GM19452 (cell line): ENCODE measurements at regions not wholly inside any gene's neighbourhood (a gene's known extent, or its start where the extent isn't known, plus 50 kb on each side); places are given as distances from the start of the nearest gene placed in this dataset.

Source experiments
- ATAC-seq: cut with Tn5 transposase; IDR thresholded peaks from one replicate; pipeline ENCODE4 v1.9.1; 2021; ENCODE audit not compliant: unreplicated experiment

DNA sequence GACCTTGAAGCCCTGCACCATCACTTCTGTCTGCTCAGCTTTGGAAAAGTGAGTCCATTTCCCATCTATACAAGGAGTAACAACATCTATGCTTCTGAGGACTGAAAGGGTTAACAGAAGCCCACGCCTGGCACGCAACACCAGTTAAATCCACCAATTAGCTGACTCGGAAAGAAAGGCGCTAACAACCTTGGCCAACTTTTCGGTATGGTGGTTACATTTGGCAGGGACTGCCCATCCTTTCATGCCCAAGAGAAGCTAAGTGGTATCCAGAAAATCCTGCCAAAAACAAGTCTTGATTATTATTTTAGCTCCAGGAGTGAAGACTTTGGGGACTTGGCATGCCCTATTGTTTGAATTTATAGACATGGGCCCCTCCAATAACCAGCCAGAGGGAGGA lies 202.3 kb upstream of the RPL38 start:
- ATAC-seq: no peak

DNA sequence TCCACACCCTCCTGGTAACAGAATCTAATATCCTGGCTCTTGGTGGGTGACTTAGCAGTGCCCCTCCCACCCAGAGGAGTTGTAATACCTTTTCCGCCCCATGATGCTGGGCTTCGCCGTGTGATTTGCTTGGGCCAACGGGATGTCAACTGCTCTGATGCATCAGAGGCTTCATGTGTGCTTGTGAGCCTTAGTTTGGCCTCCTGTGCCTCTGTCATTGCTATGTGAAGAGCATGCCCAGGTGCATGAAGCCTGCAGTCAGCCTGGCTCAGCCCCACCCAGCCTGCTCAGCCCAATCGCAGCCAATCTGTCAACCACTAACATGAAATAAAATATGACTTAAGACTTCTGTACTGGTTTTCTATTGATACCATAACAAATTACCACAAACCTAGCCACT lies 201.2 kb upstream of the RPL38 start:
- no peak for ATAC-seq

DNA sequence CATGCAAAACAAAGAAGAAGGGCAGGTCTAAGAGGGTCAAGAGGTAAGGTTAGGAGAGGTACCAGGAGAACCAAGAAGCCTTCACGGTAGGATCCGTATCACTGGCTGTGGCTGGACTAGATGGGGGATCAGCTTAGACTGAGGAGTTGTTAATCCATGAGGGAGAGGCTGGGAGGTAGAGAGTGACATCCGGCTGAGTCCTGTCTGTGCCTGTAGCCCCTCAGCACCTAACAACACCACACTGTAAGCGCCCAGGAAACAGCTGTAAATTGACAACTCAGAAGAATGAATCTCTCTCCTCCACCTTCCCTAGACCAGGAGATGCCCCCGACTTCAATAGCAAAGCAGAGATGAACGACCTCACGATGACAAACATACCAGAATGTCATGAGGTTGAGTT lies 199.4 kb upstream of the RPL38 start:
- no peak for ATAC-seq

DNA sequence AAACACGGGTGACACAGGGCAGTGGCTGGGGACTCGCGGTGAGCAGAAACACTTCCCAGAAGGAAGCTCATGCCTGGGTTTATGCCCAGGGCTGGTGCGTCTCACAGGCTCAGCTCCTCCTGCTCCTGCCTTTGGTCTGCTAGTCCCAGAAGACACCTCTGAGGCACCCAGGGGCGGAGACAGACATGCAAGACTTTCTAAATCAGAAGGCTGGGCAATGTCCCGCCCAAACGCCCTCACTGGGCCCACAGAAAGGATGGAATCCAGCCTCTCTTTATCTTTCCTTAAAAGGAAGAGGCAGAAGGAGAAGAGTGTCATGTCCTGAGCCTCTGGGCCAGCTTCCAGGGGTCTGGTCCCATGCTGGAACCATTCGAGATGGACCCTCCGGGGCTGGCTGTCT lies 197.7 kb upstream of the RPL38 start:
- ATAC-seq: no peak

DNA sequence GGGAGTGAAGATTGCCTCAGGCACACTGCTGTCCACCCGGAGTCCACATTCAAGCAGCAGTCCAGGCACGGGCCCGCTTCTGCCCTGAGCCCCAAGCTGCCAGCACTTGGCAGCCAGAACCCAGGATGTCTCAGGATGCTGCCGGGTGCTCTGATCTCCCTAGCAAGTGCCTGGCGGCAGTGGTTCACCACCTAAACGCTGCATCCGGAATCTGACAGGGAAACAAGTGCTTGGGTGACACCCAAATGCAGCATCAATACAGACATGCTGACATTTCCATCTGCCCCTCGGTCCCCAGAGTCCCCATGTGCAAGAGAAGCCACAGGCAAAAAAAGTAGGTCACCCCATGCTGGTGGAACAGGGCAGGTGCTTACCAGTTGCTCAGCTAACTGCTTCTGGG lies 197.1 kb upstream of the RPL38 start:
- no peak for ATAC-seq

DNA sequence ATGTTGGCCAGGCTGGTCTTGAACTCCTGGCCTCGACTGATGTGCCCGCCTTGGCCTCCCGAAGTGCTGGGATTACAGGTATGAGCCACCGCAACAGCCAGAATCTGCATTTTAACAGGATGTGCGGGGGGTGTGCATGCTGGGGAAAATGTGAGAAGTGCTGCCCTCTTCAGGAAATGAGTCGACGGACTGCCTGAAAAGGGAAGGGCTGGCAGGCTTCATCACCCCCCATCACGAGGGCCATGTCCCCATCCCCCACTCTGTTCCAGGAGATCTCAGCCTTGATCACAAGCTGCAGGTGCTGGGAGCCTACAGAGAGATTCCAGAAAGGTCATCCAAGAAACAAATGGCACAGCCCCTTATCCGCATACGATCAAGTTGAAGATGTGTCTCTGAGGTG lies 195.3 kb upstream of the RPL38 start:
- no peak for ATAC-seq

DNA sequence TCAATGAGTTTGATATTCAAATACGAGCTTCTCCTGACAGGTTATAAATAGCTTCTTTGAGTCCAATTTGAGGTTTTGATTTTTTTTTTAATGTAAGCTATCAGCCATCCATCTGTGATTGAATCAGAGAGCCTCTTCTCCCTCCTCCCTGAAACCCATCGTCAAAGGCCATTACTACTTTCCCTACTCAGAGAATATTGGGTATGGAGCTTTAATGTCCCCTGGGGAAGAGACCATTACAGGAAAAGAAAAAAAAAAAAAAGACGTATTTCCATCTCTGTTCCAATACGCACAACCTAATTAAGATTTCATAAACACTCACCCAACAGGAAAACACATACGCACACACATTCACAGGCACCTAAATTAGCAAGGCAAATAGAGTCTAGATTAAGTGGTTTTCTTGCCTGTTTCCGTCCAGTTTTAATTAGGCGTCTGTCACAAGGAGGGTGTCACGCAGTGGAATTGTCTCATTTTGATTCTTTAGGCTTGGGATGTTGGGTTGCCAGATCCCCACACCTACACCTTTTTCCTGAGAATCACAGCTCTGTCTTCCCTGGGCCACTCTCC lies 194.3 kb upstream of the RPL38 start:
- ATAC-seq: no peak

DNA sequence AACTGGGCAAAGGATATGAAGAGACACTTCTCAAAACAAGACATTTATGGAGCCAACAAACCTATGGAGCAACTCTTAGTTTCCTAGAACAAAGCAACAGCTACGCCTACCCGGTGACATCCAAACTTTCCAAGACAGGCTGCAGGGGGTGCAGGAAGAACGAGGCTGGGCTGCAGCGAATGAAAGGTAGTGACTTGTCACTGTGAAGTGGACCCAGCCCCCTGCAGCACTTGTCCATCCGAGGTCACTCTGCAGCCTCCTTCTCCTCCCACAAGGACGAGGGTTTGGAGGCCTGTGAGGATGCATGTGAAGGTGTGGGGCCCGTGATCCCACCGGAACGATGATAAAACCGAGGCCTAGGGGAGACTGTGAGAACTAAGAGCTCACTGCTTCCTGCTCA lies 192.6 kb upstream of the RPL38 start:
- no peak for ATAC-seq

DNA sequence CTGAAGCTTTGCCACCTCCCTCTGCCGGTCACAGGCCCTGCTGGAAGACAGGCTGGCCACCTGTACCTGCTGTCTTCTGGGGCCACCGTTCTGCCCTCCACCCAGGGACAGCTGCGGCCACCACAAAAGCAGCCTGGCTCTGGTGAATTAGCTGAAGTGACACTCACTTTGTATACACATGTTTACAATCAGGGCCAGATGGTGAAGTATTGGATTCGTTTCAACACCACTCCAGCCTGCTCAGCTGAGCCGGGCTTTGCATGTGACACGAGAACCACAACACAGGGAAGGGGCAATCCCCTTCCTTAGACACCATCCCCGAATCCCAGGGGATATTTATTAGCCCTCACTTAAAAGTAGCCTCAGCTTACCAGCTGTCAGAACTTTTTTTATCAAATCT lies 191.5 kb upstream of the RPL38 start:
- no peak for ATAC-seq

DNA sequence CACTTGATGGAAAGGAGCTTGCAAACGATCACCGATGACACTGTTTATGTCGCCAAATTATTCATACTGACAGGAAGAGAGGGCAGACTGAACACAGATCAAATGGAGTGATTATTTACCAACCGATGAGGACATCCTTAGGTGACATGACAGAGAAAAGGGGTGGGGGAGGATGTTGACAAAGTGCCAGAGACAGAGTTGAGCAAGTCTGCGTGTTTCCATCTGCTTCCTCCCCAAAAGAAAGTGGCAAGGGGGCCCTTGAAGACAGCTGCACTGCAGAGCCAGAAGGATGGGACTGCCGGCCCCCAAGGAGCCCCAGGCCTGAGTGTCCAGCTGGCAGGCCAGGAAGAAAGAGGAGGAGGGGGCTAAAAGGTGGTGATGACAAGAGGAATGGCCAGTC lies 191.0 kb upstream of the RPL38 start:
- ATAC-seq: no peak

DNA sequence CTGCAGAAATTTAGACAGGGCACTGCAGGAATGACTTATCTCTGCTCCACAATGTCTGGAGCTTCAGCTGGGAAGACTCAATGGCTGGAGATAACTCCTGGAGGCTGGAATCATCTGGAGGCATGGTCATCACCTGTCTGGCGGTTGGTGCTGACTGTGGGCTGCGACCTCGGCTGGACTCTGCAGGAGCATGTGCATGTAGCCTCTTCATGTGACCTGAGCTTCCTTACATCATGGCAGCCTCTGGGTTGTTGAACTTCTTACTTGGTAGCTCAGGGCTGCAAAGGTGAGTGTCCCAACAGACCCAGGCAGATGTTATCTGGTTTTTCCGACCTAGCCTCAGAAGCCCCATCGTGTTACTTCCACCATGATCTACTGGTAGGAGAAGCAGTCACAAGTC lies 188.2 kb upstream of the RPL38 start:
- ATAC-seq: no peak

DNA sequence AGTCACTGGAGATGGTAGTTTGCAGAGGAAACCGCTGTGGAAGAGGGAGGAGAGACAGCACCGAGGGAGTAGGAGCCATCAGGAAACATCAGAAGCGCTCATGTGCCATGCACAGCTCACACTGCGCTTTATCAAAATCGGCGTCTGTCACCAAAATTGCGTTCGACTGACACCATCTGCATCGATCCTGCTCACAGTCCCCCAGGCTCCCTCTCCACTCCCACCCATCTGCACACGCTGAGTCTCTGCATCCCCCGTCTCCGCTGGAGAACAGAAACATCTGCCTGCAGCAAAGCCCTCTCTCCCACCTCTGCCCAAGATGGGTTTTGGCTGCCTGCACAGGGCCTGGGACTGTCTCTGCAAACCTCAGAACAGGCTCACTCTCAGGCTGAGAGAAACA lies 187.5 kb upstream of the RPL38 start:
- no peak for ATAC-seq

DNA sequence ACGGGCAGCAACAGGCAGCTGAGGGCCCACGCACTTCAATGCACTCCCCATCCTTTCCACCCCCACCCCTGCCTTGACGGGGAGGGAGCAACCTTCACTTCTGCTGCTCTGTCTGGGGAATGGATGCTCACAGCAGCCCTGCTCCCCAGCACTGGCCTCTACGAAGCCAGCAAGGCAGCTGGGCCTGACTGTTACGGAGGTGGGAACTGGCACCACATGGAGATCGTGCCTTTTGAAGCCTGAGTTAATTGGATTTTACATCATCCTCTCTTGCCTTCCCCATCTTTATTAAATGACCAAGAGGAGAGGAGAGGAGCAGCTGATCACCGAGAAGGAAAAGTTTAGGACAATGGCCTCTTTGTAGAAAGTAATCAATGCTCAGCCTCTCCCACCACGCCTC lies 187.0 kb upstream of the RPL38 start:
- no peak for ATAC-seq

DNA sequence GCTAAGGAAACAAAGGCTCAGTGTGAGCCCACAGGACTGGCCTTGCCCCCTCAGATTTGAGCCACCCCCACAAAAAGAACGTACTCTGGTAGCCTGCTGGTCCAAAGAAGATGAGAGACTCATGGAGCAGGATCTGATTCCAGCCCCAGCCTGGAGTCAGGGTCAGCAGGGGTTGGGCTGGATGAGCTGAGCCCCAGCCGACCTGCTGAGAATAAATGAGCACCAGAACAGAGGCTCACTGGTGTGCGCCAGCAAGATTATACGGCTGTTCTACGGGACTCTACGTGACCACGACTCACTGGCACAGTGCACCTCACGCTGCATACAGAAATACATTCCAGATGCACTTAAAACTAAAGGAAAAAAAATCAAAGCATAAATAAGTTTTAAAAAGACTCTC lies 186.0 kb upstream of the RPL38 start:
- no peak for ATAC-seq

DNA sequence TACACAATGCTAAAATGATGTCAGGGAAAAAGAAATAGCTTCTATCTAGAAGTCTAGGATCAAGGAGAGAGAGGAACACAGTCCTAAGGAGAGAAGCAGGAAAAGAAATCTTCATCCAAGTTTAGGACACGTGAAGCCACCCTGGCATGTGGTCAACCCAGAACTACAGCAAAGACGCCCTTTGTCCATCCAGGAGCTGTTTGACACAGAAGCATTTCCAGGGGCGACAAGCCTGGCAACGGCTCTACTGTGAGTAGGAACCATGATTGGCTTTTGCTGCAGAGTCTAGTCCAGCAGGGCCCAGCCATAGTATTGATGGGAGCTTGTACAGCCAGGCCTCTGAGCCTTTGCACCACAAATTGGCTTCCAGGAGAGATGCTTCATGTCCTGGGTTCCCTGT lies 185.4 kb upstream of the RPL38 start:
- no peak for ATAC-seq

DNA sequence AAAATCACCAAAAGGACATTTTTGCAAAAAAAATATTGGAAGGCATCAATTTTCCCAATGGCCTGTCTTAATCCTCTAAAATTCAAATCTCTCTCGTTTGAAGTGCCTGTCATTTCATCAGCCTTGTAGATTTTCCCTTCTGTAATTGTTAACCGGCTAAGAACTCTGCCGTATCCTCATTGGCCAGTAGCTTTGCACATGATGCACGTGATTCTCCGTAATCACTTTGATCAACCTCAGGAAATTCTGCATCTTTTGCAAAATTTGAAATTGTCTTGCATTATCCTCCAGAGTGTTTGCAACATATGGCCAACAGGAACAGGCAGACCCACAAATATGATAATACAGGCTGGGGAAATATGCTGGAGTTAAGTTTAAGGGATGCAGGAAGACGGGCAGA lies 184.2 kb upstream of the RPL38 start:
- no peak for ATAC-seq

DNA sequence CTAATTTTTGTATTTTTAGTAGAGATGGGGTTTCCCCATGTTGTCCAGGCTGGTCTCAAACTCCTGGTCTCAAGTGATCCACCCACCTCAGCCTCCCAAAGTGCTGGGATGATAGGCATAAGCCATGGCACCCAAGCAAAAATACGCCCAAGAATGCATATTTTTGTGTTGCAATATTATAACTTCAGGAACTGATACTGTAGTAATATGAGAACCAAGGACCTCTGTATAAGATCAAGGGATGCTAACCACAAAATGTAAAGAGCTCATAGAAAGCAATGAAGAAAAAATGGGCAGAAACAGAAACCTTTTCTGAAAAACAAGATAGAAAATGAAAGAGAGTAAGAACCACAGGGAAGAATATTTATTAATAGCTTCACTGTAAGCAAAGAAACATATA lies 183.6 kb upstream of the RPL38 start:
- no peak for ATAC-seq

DNA sequence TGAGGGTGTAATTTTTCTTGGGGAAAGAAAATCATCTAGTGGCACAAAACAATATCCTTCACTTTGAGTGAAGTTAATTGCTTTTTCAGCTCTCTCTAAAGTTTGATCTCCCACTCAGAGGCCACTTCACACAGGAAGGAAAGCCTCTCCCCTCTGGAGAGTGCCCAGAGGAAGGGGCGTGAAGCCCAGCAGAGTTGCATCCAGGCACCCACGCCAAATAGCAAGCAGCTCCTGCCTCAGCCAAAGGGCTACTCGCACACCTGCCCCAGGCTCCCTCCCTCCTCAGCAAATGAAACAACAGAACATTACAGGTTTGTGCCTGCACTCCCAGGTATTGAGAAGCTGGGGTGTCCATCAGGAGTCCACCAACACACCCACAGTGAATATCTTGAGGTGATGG lies 183.0 kb upstream of the RPL38 start:
- ATAC-seq: no peak

DNA sequence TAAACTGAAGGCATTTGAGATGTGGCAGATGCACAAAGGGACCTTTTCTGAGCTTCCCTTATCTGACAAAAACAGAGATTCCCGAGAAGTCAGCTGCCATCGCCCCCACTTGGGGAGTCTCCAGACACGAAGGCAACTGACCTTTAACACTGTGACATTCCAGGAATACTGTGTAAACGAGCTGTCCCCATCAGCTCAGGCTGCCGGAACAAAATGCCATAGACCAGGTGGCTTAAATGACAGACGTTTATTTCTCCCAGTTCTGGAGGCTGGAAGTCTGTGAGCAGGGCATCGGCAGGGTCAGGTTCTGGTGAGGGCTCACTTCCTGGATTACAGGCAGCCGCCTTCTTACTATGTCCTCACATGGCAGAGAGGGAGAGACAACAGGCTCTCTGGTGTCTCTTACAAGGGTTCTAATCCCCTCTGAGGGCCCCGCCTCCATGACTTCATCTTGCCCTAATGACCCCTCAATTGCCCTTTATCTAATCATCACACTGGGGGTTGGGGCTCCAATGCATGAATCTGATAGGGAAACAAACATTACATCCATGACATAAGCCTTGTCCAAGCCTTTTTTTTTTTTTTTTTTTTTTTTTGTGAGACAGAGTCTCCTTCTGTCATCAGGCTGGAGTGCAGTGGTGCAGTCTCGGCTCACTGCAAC lies 178.5 kb upstream of the RPL38 start:
- no peak for ATAC-seq

DNA sequence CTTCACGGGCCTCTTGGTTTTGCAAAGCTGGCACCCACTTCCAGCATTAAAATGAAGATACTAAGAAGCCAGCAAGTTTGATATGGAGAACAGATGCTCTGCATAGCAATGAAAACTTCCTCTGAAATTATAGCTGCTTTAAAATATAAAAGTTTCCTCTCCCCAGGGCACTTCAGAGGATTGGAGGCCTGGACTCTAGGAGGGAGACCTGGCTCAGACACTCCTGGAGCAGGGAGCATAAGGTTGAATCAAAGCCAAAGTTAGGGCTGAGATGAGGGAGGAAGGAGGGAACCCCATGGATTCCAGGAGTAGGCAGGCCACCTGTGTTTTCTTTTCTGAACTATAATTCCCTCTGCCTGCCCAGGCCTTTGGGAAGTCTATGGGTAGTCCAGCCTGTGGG lies 176.0 kb upstream of the RPL38 start:
- ATAC-seq: no peak

DNA sequence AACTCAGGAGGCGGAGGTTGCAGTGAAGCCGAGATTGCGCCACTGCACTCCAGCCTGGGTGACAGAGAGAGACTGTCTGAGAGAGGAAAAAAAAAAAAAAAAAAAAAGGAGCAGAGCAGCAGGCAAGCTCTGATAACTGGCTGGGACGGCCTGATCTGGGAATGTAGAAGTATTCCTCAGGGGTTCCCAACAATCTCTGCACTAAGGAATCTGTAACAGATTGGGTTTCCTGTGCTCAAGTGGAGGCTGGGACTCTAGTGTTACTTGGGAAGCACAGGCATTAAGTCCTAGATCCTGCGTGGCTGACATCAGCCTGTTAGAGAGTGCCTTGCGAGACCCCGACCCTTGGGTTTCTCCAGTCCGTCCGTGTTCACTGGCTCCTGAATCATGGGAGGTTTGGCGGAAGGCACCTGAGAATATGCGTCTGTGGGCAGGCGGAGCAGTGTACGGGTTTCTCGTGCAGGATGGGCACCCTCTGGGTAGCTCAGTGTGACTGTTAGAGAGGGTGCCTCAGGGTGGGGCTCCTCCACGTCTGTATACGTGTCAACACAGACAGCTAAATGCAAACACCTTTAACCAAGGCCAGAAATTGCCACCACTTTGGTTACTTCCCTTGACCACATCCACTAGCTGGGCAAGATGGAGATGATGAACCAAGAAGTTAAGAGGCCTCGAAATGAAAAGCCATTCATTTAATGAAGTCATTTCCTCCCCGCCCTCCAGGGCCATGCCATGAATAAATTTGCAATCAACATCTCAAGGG lies 174.9 kb upstream of the RPL38 start:
- ATAC-seq: no peak

DNA sequence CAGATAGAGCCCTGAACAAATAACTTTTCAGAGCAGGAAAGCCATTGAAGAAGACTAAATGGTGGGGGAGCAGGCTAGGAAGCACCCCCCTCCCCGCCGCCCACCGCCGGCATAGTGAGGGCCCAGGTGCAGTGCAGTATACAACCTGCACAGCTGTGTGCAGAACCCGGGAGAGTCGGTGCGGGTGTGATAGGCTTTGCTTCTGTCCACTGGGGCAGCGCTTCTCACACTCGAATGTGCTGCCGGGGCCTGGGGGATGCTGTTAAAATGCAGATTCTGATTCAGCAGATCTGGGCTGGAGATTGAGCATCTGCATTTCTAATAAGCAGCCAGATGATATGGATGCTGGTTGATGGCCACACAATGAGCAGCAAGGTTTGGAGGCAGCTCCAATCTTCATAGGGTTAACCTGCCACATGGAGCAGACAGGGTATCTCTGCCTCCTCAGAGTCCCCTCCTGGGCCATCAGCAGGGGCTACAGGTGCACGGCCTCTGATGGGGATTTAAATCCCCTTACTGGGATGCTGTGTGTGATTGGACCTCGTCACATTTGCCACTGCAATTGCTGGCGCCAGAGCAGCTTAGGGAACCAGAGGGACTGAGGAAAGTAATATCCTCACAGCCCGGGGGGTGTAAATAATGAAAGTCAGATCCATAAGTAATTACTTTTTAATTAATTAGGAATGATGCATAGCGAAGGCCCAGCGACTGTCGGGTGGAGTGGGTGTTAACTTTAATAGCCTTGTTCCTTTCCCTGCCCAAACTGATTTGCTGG lies 172.0 kb upstream of the RPL38 start:
- ATAC-seq: no peak
